AG04450 (cell line): ENCODE measurements at regions not wholly inside any gene's neighbourhood (a gene's known extent, or its start where the extent isn't known, plus 50 kb on each side); places are given as distances from the start of the nearest gene placed in this dataset.
"Not testable (repeated sequence)": the region's sequence is repeated elsewhere in the genome, so short reads cannot be mapped to it uniquely, and the experiment has no call there.

Experiments used
- CTCF ChIA-PET: fragments of 300-600, 350-600 bp; formaldehyde crosslinking; extraction: SDS; loops from one replicate; lab custom pipeline; 2022; ENCODE audit warnings: antibody characterized with exemption, inconsistent platforms; lab: Charles Lee
- POLR2A ChIA-PET: fragments of 350-600 bp; formaldehyde crosslinking; extraction: SDS; loops from one replicate; lab custom pipeline; 2021; ENCODE audit warnings: antibody characterized with exemption, inconsistent platforms; lab: Yijun Ruan, JAX
- DNase-seq: peaks from one replicate; pipeline ENCODE4 v3.0.0-alpha.2; 2011; ENCODE audit warnings: low read depth, low spot score
- H3K27ac ChIP-seq: one replicate; pipeline ENCODE4 v1.5.1; 2012; ENCODE audit warnings: low read depth, low read length, control low read depth
- H3K27me3 ChIP-seq: one replicate; pipeline ENCODE4 v1.6.0; 2012; ENCODE audit warnings: low read length; ENCODE audit not compliant: control insufficient read depth, insufficient read depth
- H3K4me3 ChIP-seq: 2 replicates; pipeline ENCODE4 v1.5.1; 2011; ENCODE audit warnings: mild to moderate bottlenecking, low read depth, low read length, control low read depth
- H3K9me3 ChIP-seq: 2 replicates; pipeline ENCODE4 v1.5.1; 2012; ENCODE audit warnings: low read length; ENCODE audit not compliant: control insufficient read depth, insufficient read depth
- CTCF ChIP-seq: IDR thresholded peaks from 2 replicates; pipeline ENCODE4 v1.5.1; 2011; ENCODE audit warnings: low read depth, low read length, control low read depth, inconsistent platforms

DNA sequence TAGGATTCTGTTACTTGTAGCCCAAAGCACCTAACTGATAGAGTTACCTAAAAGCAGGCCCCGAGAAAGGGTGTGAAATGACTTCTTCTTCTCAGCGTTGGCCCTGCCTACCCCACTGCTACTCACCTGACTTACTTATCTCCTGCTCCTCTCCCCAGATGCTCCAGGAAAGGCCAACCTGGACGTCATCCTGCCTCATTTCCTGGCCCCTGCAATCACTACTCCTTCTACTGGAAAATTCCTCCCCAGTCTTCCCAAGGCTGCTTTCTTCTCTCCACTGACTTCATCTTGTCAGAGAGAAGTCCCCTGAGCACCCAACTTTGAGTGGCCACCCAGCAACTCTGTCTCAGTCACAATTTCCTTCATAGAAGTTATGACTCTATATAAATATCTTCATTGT is 63.4 kb upstream of the KLF7 start:
- TF ChIP-seq CTCF, result no peak
- Histone ChIP-seq H3K27me3 (no peaks in the 10 kb centered on the region), H3K9me3 (no peaks in the 10 kb centered on the region), H3K27ac (no peak overlapping the region), H3K4me3 (no peak overlapping the region)
- ChIA-PET POLR2A (interaction anchor here (0.7 kb wide), 1 partner anchor 63 kb away, joined by 3 read pairs; no protein-coding TSS in a partner anchor), CTCF (no interaction called here)
- no peak for DNase-seq

GRCh38 chr2:207230261-207231105 is 64.7 kb upstream of the KLF7 start:
- ChIA-PET CTCF (interaction anchor here (1.0 to 1.1 kb wide), 2 partner anchors 20 to 246 kb away, joined by 3 read pairs; no protein-coding TSS in a partner anchor), POLR2A (no interaction called here)
- Histone ChIP-seq H3K27ac (no peak overlapping the region), H3K9me3 (no peaks in the 10 kb centered on the region), H3K27me3 (no peaks in the 10 kb centered on the region), H3K4me3 (no peak overlapping the region)
- TF ChIP-seq CTCF, result peak; percentile 52
- no peak for DNase-seq

DNA sequence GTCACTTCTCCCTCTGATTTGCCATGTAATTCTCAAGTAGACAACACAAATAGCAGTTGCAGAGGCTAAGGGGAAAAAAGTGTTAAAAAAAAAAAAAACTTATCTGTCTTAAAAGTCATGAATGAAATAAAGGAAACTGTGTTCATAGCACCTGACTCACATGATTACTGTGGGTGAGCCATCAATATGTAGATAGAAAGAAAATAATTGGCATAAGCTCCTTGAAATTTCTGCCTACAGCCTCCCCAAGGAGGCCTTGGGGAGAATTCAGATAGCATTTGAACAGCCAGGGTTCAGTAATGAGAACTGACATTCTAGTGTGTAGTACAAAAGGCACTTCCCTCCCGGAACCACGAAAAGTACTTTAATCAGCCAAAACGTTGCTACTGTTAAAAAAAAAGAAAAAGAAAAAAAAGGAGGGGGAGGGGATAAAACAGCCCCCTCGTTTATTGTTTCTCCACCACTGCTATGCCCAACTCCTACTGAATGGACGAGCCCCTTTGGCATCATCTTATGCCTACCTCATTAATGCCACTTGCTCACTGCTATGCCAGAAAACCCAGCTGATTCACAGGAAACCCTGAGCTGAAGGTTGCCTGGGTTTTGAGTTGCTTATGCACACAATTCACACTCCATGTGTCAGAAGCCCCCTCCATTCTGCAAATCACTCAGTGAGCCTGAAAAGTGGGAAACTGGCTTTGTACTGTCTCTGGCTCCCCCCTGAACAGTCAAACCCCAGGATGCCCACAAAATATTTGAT is 65.5 kb upstream of the KLF7 start:
- Histone ChIP-seq H3K27me3 (no peaks in the 10 kb centered on the region), H3K27ac (no peak overlapping the region), H3K9me3 (no peaks in the 10 kb centered on the region), H3K4me3 (no peak overlapping the region)
- no peak for DNase-seq
- POLR2A ChIA-PET, result interaction anchor here (1.1 kb wide), 1 partner anchor 103 kb away, joined by 3 read pairs; no protein-coding TSS in a partner anchor
- CTCF ChIA-PET, result interaction anchor here (0.6 to 1.1 kb wide), 3 partner anchors 11 to 1726 kb away, joined by 3 read pairs; no protein-coding TSS in a partner anchor
- no peak for TF ChIP-seq CTCF

GRCh38 chr2:207231967-207232366 is 66.2 kb upstream of the KLF7 start:
- ChIA-PET CTCF (no interaction called here), POLR2A (interaction anchor here (1.1 kb wide), 1 partner anchor 103 kb away, joined by 3 read pairs; no protein-coding TSS in a partner anchor)
- TF ChIP-seq CTCF, result no peak
- Histone ChIP-seq H3K27me3 (no peaks in the 10 kb centered on the region), H3K4me3 (no peak overlapping the region), H3K27ac (no peak overlapping the region), H3K9me3 (no peaks in the 10 kb centered on the region)
- DNase-seq, result no peak

DNA sequence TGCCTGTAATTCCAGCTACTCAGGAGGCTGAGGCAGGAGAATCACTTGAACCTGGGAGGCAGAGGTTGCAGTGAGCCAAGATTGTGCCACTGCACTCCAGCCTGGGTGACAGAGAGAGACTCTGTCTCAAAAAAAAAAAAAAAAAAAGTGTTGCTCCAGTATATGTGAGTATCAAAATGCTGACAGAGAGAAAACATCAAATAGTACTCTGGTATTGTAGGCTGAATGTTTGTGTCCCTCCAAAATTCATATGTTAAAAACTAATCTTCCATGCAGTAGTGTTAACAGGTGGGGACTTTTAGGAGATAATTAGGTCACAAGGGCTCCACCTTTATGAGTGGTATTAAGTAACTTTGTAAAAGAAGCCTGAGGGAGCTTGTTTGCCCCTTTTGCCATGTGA is 67.4 kb upstream of the KLF7 start:
- not testable (repeated sequence) for H3K4me3 ChIP-seq, H3K27me3 ChIP-seq, DNase-seq, H3K9me3 ChIP-seq, H3K27ac ChIP-seq
- ChIA-PET CTCF (interaction anchor here (0.5 kb wide), 1 partner anchor 11 kb away, joined by 3 read pairs; no protein-coding TSS in a partner anchor), POLR2A (interaction anchor here (1.0 kb wide), 1 partner anchor 26 kb away, joined by 4 read pairs; no protein-coding TSS in a partner anchor)
